ENCODE measurements at regions not wholly inside any gene's neighbourhood (a gene's known extent, or its start where the extent isn't known, plus 50 kb on each side); places are given as distances from the start of the nearest gene placed in this dataset.
"Not testable (repeated sequence)": the region's sequence is repeated elsewhere in the genome, so short reads cannot be mapped to it uniquely, and the experiment has no call there.

- no peak for ATAC-seq
- DNase-seq (ENCODE audit: low spot score) = no peak
Observed at GRCh38 chr1:187938092-187938491, 1109.3 kb downstream of the PLA2G4A start.

GRCh38 chr1:187942986-187943385 is 1114.2 kb downstream of the PLA2G4A start:
- DNase-seq (ENCODE audit: low spot score) = no peak
- no peak for ATAC-seq

GRCh38 chr1:187943606-187944403 is 1115.1 kb downstream of the PLA2G4A start:
- ATAC-seq = peak; percentile 33

GRCh38 chr1:187946661-187947060 is 1117.9 kb downstream of the PLA2G4A start:
- not testable (repeated sequence) for DNase-seq (ENCODE audit: low spot score); ATAC-seq

More at GRCh38 chr1:187943606-187944403, 1115.1 kb downstream of the PLA2G4A start:
- DNase-seq (ENCODE audit: low spot score) = no peak

GRCh38 chr1:187947359-187947758 is 1118.6 kb downstream of the PLA2G4A start:
- DNase-seq (ENCODE audit: low spot score) (no peak), ATAC-seq (no peak)

GRCh38 chr1:187948170-187948794 is 1119.5 kb downstream of the PLA2G4A start:
- peak; percentile 43 for ATAC-seq
- no peak for DNase-seq (ENCODE audit: low spot score)

GRCh38 chr1:187949567-187949966 is 1120.8 kb downstream of the PLA2G4A start:
- DNase-seq (ENCODE audit: low spot score) = no peak
- no peak for ATAC-seq

GRCh38 chr1:187951817-187952216 is 1123.1 kb downstream of the PLA2G4A start:
- DNase-seq (ENCODE audit: low spot score) (no peak), ATAC-seq (no peak)

GRCh38 chr1:187952446-187952845 is 1123.7 kb downstream of the PLA2G4A start:
- no peak for DNase-seq (ENCODE audit: low spot score)
- no peak for ATAC-seq

- ATAC-seq (no peak), DNase-seq (ENCODE audit: low spot score) (no peak)
Observed at GRCh38 chr1:187956975-187957374, 1128.2 kb downstream of the PLA2G4A start.

GRCh38 chr1:187958207-187958606 is 1129.5 kb downstream of the PLA2G4A start:
- DNase-seq (ENCODE audit: low spot score) = no peak
- ATAC-seq = no peak

GRCh38 chr1:187959062-187959461 is 1130.3 kb downstream of the PLA2G4A start:
- DNase-seq (ENCODE audit: low spot score) (no peak), ATAC-seq (no peak)

GRCh38 chr1:187960125-187960638 is 1131.4 kb downstream of the PLA2G4A start:
- ATAC-seq (no peak), DNase-seq (ENCODE audit: low spot score) (no peak)

GRCh38 chr1:187961895-187962294 is 1133.1 kb downstream of the PLA2G4A start:
- DNase-seq (ENCODE audit: low spot score) = no peak
- ATAC-seq = no peak

GRCh38 chr1:187971851-187972250 is 1143.1 kb downstream of the PLA2G4A start:
- DNase-seq (ENCODE audit: low spot score) (no peak), ATAC-seq (no peak)

- no peak for DNase-seq (ENCODE audit: low spot score)
- ATAC-seq = no peak
Observed at GRCh38 chr1:187977298-187977697, 1148.5 kb downstream of the PLA2G4A start.

- ATAC-seq = no peak
- no peak for DNase-seq (ENCODE audit: low spot score)
Observed at GRCh38 chr1:187985145-187985896, 1156.6 kb downstream of the PLA2G4A start.

GRCh38 chr1:187985897-187986654 is 1157.3 kb downstream of the PLA2G4A start:
- DNase-seq (ENCODE audit: low spot score) = no peak
- ATAC-seq = no peak

- no peak for ATAC-seq
- no peak for DNase-seq (ENCODE audit: low spot score)
Observed at GRCh38 chr1:187987236-187987776, 1158.6 kb downstream of the PLA2G4A start.

- DNase-seq (ENCODE audit: low spot score) (no peak), ATAC-seq (no peak)
Observed at GRCh38 chr1:187991944-187992343, 1163.2 kb downstream of the PLA2G4A start.

Data from left lobe of liver (tissue), 2 donors.